ENCODE measurements at regions not wholly inside any gene's neighbourhood (a gene's known extent, or its start where the extent isn't known, plus 50 kb on each side); places are given as distances from the start of the nearest gene placed in this dataset.

GRCh38 chr3:44173263-44173662, 68.4 kb upstream of the TOPAZ1 start:
- Histone ChIP-seq H3K27me3 (ENCODE audit: insufficient read depth) (no peaks in the 10 kb centered on the region), H3K9me2 (ENCODE audit: insufficient read depth) (peaks cover 15% of the 10 kb centered on the region; the same call in 1 of the 2 replicates), H3K4me1 (ENCODE audit: insufficient read depth) (no peaks in the 10 kb centered on the region), H3K27ac (ENCODE audit: low read depth) (no peak overlapping the region), H3K4me2 (no peak overlapping the region), H3F3A (replicated peaks; ENCODE audit: low read depth) (no peaks in the 10 kb centered on the region), H3K36me3 (ENCODE audit: insufficient read depth) (no peaks in the 10 kb centered on the region), H4K20me1 (replicated peaks; ENCODE audit: insufficient read depth) (no peaks in the 10 kb centered on the region), H2AFZ (no peak overlapping the region), H3K4me3 (no peak overlapping the region), H3K79me2 (replicated peaks; ENCODE audit: insufficient read depth) (no peaks in the 10 kb centered on the region)
- ATAC-seq, result no peak
- Mint-ChIP-seq H3K36me3 (ENCODE audit: low read depth) (peaks cover 3% of the 10 kb centered on the region; the same call in 2 of the 3 replicates), H3K9me3 (no peaks in the 10 kb centered on the region; the same call in 1 of the 3 replicates), H3K27me3 (ENCODE audit: insufficient read depth, low read depth, poor library complexity) (peaks cover 2% of the 10 kb centered on the region), H3K27ac (no peak overlapping the region), H3K4me3 (no peak overlapping the region), H3K4me1 (no peaks in the 10 kb centered on the region)
- TF ChIP-seq CTCF (conservative IDR thresholded peaks at IDR 0.05; ENCODE audit: low read depth in 2 of 2) (no peak), JUNB (IDR thresholded peaks at IDR 0.05; ENCODE audit: unreplicated experiment) (no peak), EZH2 (IDR thresholded peaks at IDR 0.05; ENCODE audit: low read depth, unreplicated experiment) (no peak), ZNF114 (CRISPR knock-in tag; IDR thresholded peaks at IDR 0.05) (no peak), EZH2phosphoT487 (IDR thresholded peaks at IDR 0.05; ENCODE audit: unreplicated experiment) (no peak), STAT1 (IDR thresholded peaks at IDR 0.05; ENCODE audit: unreplicated experiment) (no peak), NANOG (IDR thresholded peaks at IDR 0.05; ENCODE audit: borderline replicate concordance) (no peak), REST (IDR thresholded peaks at IDR 0.05; ENCODE audit: unreplicated experiment) (no peak), POLR2AphosphoS5 (IDR thresholded peaks at IDR 0.05; ENCODE audit: low read depth) (no peak), ZNF331 (CRISPR knock-in tag; IDR thresholded peaks at IDR 0.05; ENCODE audit: low read depth) (no peak), CREB1 (CRISPR knock-in tag; IDR thresholded peaks at IDR 0.05; ENCODE audit: low read depth) (no peak)
- TF ChIP-seq, protein P1, sequence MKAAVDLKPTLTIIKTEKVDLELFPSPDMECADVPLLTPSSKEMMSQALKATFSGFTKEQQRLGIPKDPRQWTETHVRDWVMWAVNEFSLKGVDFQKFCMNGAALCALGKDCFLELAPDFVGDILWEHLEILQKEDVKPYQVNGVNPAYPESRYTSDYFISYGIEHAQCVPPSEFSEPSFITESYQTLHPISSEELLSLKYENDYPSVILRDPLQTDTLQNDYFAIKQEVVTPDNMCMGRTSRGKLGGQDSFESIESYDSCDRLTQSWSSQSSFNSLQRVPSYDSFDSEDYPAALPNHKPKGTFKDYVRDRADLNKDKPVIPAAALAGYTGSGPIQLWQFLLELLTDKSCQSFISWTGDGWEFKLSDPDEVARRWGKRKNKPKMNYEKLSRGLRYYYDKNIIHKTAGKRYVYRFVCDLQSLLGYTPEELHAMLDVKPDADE (IDR thresholded peaks at IDR 0.05), result no peak
- TF ChIP-seq, protein P2, sequence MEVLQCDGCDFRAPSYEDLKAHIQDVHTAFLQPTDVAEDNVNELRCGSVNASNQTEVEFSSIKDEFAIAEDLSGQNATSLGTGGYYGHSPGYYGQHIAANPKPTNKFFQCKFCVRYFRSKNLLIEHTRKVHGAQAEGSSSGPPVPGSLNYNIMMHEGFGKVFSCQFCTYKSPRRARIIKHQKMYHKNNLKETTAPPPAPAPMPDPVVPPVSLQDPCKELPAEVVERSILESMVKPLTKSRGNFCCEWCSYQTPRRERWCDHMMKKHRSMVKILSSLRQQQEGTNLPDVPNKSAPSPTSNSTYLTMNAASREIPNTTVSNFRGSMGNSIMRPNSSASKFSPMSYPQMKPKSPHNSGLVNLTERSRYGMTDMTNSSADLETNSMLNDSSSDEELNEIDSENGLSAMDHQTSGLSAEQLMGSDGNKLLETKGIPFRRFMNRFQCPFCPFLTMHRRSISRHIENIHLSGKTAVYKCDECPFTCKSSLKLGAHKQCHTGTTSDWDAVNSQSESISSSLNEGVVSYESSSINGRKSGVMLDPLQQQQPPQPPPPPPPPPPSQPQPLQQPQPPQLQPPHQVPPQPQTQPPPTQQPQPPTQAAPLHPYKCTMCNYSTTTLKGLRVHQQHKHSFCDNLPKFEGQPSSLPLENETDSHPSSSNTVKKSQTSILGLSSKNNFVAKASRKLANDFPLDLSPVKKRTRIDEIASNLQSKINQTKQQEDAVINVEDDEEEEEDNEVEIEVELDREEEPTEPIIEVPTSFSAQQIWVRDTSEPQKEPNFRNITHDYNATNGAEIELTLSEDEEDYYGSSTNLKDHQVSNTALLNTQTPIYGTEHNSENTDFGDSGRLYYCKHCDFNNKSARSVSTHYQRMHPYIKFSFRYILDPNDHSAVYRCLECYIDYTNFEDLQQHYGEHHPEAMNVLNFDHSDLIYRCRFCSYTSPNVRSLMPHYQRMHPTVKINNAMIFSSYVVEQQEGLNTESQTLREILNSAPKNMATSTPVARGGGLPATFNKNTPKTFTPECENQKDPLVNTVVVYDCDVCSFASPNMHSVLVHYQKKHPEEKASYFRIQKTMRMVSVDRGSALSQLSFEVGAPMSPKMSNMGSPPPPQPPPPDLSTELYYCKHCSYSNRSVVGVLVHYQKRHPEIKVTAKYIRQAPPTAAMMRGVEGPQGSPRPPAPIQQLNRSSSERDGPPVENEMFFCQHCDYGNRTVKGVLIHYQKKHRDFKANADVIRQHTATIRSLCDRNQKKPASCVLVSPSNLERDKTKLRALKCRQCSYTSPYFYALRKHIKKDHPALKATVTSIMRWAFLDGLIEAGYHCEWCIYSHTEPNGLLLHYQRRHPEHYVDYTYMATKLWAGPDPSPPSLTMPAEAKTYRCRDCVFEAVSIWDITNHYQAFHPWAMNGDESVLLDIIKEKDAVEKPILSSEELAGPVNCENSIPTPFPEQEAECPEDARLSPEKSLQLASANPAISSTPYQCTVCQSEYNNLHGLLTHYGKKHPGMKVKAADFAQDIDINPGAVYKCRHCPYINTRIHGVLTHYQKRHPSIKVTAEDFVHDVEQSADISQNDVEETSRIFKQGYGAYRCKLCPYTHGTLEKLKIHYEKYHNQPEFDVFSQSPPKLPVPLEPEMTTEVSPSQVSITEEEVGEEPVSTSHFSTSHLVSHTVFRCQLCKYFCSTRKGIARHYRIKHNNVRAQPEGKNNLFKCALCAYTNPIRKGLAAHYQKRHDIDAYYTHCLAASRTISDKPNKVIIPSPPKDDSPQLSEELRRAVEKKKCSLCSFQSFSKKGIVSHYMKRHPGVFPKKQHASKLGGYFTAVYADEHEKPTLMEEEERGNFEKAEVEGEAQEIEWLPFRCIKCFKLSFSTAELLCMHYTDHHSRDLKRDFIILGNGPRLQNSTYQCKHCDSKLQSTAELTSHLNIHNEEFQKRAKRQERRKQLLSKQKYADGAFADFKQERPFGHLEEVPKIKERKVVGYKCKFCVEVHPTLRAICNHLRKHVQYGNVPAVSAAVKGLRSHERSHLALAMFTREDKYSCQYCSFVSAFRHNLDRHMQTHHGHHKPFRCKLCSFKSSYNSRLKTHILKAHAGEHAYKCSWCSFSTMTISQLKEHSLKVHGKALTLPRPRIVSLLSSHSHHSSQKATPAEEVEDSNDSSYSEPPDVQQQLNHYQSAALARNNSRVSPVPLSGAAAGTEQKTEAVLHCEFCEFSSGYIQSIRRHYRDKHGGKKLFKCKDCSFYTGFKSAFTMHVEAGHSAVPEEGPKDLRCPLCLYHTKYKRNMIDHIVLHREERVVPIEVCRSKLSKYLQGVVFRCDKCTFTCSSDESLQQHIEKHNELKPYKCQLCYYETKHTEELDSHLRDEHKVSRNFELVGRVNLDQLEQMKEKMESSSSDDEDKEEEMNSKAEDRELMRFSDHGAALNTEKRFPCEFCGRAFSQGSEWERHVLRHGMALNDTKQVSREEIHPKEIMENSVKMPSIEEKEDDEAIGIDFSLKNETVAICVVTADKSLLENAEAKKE (CRISPR knock-in tag; IDR thresholded peaks at IDR 0.05), result no peak
- DNase-seq (ENCODE audit: low spot score), result no peak
